SJSA1 (cell line): ENCODE measurements at regions not wholly inside any gene's neighbourhood (a gene's known extent, or its start where the extent isn't known, plus 50 kb on each side); places are given as distances from the start of the nearest gene placed in this dataset.

Source experiments
- DNase-seq, 2 experiments: peaks; one replicate each; pipeline ENCODE4 v3.0.0-alpha.2; 2015 to 2020; ENCODE audit warnings: low spot score in 2 of 2, low read depth in 1 of 2
- H3K27ac ChIP-seq: fragments of 250-450 bp; sonication (Bioruptor Pico); 2 replicates; pipeline ENCODE4 v1.5.1; 2020; ENCODE audit warnings: mild to moderate bottlenecking, moderate library complexity
- H3K27me3 ChIP-seq: fragments of 250-450 bp; sonication (Bioruptor Pico); replicated peaks from 2 replicates; pipeline ENCODE4 v1.5.1; 2020; ENCODE audit warnings: mild to moderate bottlenecking, moderate library complexity
- H3K36me3 ChIP-seq: fragments of 250-450 bp; sonication (Bioruptor Pico); 2 replicates; pipeline ENCODE4 v1.5.1; 2020; ENCODE audit warnings: mild to moderate bottlenecking
- H3K4me1 ChIP-seq: fragments of 250-450 bp; sonication (Bioruptor Pico); replicated peaks from 2 replicates; pipeline ENCODE4 v1.6.1; 2021; ENCODE audit warnings: mild to moderate bottlenecking
- H3K4me3 ChIP-seq: fragments of 250-450 bp; sonication (Bioruptor Pico); 2 replicates; pipeline ENCODE4 v1.5.1; 2020; ENCODE audit warnings: mild to moderate bottlenecking
- H3K9me3 ChIP-seq: fragments of 250-450 bp; sonication (Bioruptor Pico); replicated peaks from 2 replicates; pipeline ENCODE4 v1.5.1; 2020; ENCODE audit warnings: mild to moderate bottlenecking

DNA sequence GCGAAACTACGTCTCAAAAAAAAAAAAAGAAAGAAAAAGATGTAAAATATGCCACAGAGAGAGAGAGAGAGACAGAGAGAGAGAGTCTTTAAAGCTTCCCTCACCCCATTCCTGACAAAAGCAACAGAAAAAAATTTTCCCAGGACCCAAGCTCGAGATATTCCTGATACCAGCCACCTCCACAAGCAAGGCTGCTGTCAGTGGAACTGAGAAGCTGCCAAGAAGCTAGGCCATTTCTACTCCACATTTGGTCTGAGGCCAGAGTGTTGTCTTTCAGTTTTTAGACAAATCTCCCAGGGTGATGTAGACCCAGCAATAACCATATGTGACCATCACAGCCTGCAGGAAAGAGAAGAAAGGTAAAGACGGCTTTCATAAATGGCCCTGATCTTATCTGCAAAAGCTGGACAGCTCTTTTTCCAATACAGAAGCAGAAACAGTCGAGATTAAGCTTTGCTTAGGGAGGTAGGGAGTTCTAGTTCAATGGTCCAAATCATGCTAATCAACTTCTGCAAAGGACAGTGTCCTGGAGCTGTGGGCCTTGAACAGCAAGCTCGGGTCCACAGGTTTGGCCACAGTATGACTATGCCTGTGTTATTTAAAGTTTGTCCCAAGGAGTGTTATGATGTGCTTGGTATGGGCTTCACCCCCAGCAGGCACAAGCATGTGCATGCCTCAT lies 130.3 kb upstream of the NUDT4 start:
- no peak overlapping the region for H3K27ac ChIP-seq
- no peak overlapping the region for H3K4me3 ChIP-seq
- peaks cover 12% of the 10 kb centered on the region for H3K4me1 ChIP-seq
- no peaks in the 10 kb centered on the region for H3K36me3 ChIP-seq
- H3K27me3 ChIP-seq, result no peaks in the 10 kb centered on the region
- no peaks in the 10 kb centered on the region for H3K9me3 ChIP-seq
- DNase-seq, result no peak

- Histone ChIP-seq H3K9me3 (peaks cover 2% of the 10 kb centered on the region; the same call in 1 of the 2 replicates), H3K27me3 (no peaks in the 10 kb centered on the region), H3K4me1 (peaks cover 23% of the 10 kb centered on the region), H3K36me3 (no peaks in the 10 kb centered on the region), H3K27ac (no peak overlapping the region), H3K4me3 (no peak overlapping the region)
- no peak for DNase-seq
Observed at GRCh38 chr12:93252221-93252620, 125.5 kb upstream of the NUDT4 start.

DNA sequence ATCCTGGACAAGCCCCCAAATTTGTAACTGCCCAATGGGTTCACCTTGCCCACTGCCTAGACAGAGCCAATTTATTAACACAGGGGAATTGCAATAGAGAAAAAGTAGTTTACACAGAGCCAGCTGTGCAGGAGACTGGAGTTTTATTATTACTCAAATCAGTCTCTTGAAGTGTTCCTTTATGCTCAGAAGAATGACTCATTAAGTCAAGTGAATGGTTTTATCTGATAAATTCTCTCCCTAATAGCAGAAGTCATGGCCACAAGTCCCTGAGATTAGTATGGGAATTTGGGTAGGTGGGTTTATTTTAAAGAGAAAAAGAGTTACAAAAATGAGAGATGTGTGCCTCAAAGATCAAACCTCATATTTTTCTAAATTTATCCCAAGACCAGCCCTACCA lies 122.8 kb upstream of the NUDT4 start:
- peaks cover 11% of the 10 kb centered on the region for H3K4me1 ChIP-seq
- H3K36me3 ChIP-seq, result no peaks in the 10 kb centered on the region
- H3K27ac ChIP-seq, result no peak overlapping the region
- H3K9me3 ChIP-seq, result peaks cover 2% of the 10 kb centered on the region; the same call in 1 of the 2 replicates
- H3K27me3 ChIP-seq, result no peaks in the 10 kb centered on the region
- H3K4me3 ChIP-seq, result no peak overlapping the region
- DNase-seq, result no peak

DNA sequence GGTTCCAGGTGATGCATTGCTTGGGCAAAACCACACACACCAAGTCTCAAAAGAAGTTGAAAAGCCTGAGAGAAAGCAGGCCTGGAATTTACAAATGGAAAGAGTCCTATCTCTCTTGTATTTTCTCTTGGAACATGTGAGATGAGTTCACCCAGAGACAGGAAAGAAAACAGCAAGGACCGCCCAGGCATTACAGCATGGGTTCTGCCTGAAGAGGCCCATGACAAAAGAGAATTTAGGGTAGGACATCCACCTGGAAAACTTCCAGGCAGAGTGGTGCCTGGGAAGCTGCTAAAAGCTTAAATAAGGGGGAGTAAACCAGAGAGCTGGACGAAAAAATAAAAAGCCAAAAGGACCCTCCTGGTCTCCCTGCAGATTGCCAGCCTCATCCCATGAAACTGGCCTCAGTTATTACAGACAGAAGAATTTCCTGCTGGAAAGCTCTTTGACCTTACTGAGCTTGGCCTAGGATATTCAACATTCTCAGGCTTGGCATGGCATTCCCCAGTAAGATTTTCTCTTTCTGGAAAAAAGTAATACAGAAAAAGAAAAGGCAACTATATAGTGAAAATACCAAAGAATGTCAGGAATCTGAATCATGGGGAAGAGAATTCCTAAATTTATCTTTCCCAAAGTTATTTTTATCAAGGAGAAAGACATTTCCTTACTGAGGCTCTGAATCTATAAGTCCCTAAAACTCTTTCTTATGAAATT lies 121.3 kb upstream of the NUDT4 start:
- Histone ChIP-seq H3K27ac (0 out of 2 replicates have a peak overlapping the region, but pooled peaks have one; percentile 13), H3K27me3 (no peaks in the 10 kb centered on the region), H3K4me1 (peaks cover 10% of the 10 kb centered on the region), H3K36me3 (no peaks in the 10 kb centered on the region), H3K9me3 (peaks cover 2% of the 10 kb centered on the region; the same call in 1 of the 2 replicates), H3K4me3 (no peak overlapping the region)
- peak in 1 of 2 experiments; percentile 22 for DNase-seq

- no peak overlapping the region for H3K27ac ChIP-seq
- DNase-seq, result no peak
- H3K36me3 ChIP-seq, result no peaks in the 10 kb centered on the region
- no peaks in the 10 kb centered on the region for H3K9me3 ChIP-seq
- no peaks in the 10 kb centered on the region for H3K27me3 ChIP-seq
- no peak overlapping the region for H3K4me3 ChIP-seq
- H3K4me1 ChIP-seq, result peaks cover 1% of the 10 kb centered on the region
Observed at GRCh38 chr12:93261505-93262094, 116.1 kb upstream of the NUDT4 start.

DNA sequence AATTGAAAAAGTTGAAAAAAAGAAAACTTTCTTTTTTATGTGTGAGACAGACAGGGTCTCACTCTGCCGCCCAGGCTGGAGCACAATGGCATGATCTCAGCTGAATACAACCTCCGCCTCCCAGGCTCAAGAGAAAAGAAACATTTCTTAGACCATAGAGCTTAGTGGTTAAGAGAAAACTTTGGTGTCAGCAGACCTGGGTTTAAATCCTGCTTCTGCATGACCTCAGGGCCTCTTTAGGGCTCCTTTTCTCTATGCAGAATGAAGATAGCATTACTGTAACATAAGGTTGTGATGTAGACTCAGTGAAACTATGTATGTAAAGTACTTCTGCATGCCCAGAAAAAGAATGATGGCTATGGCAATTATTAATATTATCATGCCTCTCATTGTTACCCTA lies 104.7 kb upstream of the NUDT4 start:
- Histone ChIP-seq H3K4me3 (no peak overlapping the region), H3K4me1 (no peaks in the 10 kb centered on the region), H3K9me3 (no peaks in the 10 kb centered on the region), H3K27ac (no peak overlapping the region), H3K27me3 (no peaks in the 10 kb centered on the region), H3K36me3 (no peaks in the 10 kb centered on the region)
- no peak for DNase-seq

DNA sequence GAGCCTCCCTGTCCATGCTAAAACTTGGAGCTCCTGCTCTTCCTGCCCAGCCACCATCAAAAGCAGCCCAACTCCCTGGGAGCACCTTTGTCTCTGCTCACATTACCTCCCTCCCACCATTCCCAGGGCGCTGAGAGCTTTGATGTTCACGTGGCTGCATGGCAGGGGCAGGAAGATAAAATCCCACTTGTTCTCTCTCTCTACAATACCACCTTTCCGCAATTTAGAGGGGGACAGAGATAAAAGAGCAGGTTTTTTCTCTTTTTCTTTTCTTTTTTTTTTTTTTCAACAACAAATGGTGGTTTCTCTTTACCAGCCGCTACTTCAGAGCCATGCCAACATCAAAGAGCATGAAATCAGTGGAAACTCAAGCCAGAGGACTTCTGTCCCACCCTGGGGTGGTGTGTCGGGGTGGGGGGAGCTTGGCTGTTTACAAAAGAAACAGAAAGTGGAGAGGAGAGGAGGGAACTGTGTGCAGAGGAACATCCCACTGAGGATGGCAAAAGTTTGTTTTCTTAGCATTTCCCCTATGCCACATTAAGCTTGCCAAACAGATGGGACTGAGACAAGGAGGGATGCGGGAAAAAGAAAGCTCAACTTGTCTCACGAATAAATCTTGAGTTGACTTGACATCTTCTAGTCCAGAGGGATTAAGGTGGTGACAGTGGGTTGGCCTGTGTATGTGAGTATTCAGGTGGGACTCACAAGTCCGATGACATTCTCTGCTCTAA lies 103.7 kb upstream of the NUDT4 start:
- no peak for DNase-seq
- H3K9me3 ChIP-seq, result no peaks in the 10 kb centered on the region; the same call in 1 of the 2 replicates
- no peaks in the 10 kb centered on the region for H3K4me1 ChIP-seq
- no peaks in the 10 kb centered on the region for H3K27me3 ChIP-seq
- H3K36me3 ChIP-seq, result no peaks in the 10 kb centered on the region
- no peak overlapping the region for H3K4me3 ChIP-seq
- no peak overlapping the region for H3K27ac ChIP-seq

DNA sequence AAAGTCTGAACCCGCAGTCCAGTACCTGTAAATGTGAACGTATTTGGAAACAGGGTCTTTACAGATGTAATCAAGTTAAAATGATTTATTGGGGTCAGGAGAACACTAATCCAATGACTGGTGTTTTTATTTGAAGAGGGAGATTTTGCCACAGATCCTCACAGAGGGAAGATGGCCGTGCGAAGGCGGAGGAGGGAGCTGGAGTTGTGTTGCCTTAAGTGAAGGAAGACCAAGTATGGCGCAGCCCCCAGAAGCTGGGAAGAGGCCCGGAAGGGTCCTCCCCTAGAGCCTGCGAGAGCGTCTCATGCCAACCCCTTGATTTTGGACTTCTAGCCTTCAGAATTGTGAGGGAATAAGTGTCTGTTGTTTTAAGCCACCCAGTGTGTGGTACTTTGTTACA lies 102.8 kb upstream of the NUDT4 start:
- no peaks in the 10 kb centered on the region for H3K4me1 ChIP-seq
- no peak overlapping the region for H3K4me3 ChIP-seq
- no peaks in the 10 kb centered on the region; the same call in 1 of the 2 replicates for H3K9me3 ChIP-seq
- no peak overlapping the region for H3K27ac ChIP-seq
- H3K36me3 ChIP-seq, result no peaks in the 10 kb centered on the region
- DNase-seq, result no peak
- no peaks in the 10 kb centered on the region for H3K27me3 ChIP-seq

- H3K36me3 ChIP-seq, result no peaks in the 10 kb centered on the region
- no peaks in the 10 kb centered on the region for H3K4me1 ChIP-seq
- no peaks in the 10 kb centered on the region; the same call in 1 of the 2 replicates for H3K9me3 ChIP-seq
- no peak for DNase-seq
- no peak overlapping the region for H3K4me3 ChIP-seq
- H3K27ac ChIP-seq, result no peak overlapping the region
- H3K27me3 ChIP-seq, result no peaks in the 10 kb centered on the region
Observed at GRCh38 chr12:93275589-93275988, 102.1 kb upstream of the NUDT4 start.

- H3K27ac ChIP-seq, result no peak overlapping the region
- no peak for DNase-seq
- no peak overlapping the region for H3K4me3 ChIP-seq
- H3K27me3 ChIP-seq, result no peaks in the 10 kb centered on the region
- no peaks in the 10 kb centered on the region; the same call in 1 of the 2 replicates for H3K9me3 ChIP-seq
- no peaks in the 10 kb centered on the region for H3K4me1 ChIP-seq
- H3K36me3 ChIP-seq, result no peaks in the 10 kb centered on the region
Observed at GRCh38 chr12:93279565-93280412, 97.9 kb upstream of the NUDT4 start.

GRCh38 chr12:93287149-93287548 lies 90.6 kb upstream of the NUDT4 start:
- Histone ChIP-seq H3K27me3 (no peaks in the 10 kb centered on the region), H3K4me3 (no peak overlapping the region), H3K9me3 (no peaks in the 10 kb centered on the region), H3K27ac (no peak overlapping the region), H3K36me3 (no peaks in the 10 kb centered on the region), H3K4me1 (no peaks in the 10 kb centered on the region)
- no peak for DNase-seq

- no peak for DNase-seq
- Histone ChIP-seq H3K36me3 (no peaks in the 10 kb centered on the region), H3K27me3 (no peaks in the 10 kb centered on the region)
Observed at GRCh38 chr12:93288626-93289025, 89.1 kb upstream of the NUDT4 start.

GRCh38 chr12:93290391-93290790 lies 87.3 kb upstream of the NUDT4 start:
- H3K4me3 ChIP-seq, result no peak overlapping the region
- DNase-seq, result no peak
- no peaks in the 10 kb centered on the region for H3K27me3 ChIP-seq
- H3K27ac ChIP-seq, result no peak overlapping the region
- H3K9me3 ChIP-seq, result no peaks in the 10 kb centered on the region
- no peaks in the 10 kb centered on the region for H3K36me3 ChIP-seq
- no peaks in the 10 kb centered on the region for H3K4me1 ChIP-seq

More at GRCh38 chr12:93288626-93289025, 89.1 kb upstream of the NUDT4 start:
- Histone ChIP-seq H3K4me1 (no peaks in the 10 kb centered on the region), H3K27ac (no peak overlapping the region), H3K4me3 (no peak overlapping the region), H3K9me3 (no peaks in the 10 kb centered on the region)
